HepG2 (cell line): ENCODE measurements at regions not wholly inside any gene's neighbourhood (a gene's known extent, or its start where the extent isn't known, plus 50 kb on each side); places are given as distances from the start of the nearest gene placed in this dataset.

ENCODE experiments used
- ATAC-seq: fragments of 200-7000 bp; cut with Tn5 transposase; 3 replicates; pipeline ENCODE4 v1.9.1; 2020; ENCODE audit warnings: mild to moderate bottlenecking, moderate library complexity
- BruUV-seq: library from RNA; stranded (reverse); fragments of 400-500 nt; replicated peaks from 2 replicates; lab custom pipeline; 2021; lab: Mats Ljungman, UMichigan
- CTCF ChIA-PET: fragments of 300-600 bp; formaldehyde crosslinking; extraction: SDS; loops from one replicate; lab custom pipeline; 2021; ENCODE audit warnings: low total read pairs, inconsistent platforms, low intra/inter-chr PET ratio; lab: Yijun Ruan, JAX
- POLR2A ChIA-PET: fragments of 350-600 bp; sonication (Branson Sonifier 250); formaldehyde crosslinking; loops from one replicate; lab custom pipeline; 2020; ENCODE audit warnings: antibody characterized with exemption, inconsistent platforms; lab: Yijun Ruan, JAX
- DNase-seq: peaks from one replicate; pipeline ENCODE4 v3.0.0-alpha.2; 2015; ENCODE audit warnings: low spot score
- FAIRE-seq: peaks from 3 replicates; lab custom pipeline; 2011; peaks lifted over from hg19 to GRCh38; lab: Jason Lieb, UNC
- H2AFZ ChIP-seq: one replicate; pipeline ENCODE4 v1.6.1; 2011; ENCODE audit warnings: low read length, inconsistent platforms
- H3K27ac ChIP-seq: fragments of 300-600 bp; 3 replicates; pipeline ENCODE4 v1.8.0; 2011; ENCODE audit warnings: mixed run types, mild to moderate bottlenecking, mixed read lengths, low read length, inconsistent platforms; ENCODE audit not compliant: insufficient read depth; ENCODE audit errors: extremely low read length
- H3K27me3 ChIP-seq, 2 experiments: fragments of 200-600 bp in 1 of 2; 2 replicates in 1 of 2; 3 replicates in 1 of 2; pipeline versions ENCODE4 v1.6.0 to v1.8.0; 2011; ENCODE audit warnings: low read length in 2 of 2, mild to moderate bottlenecking in 2 of 2, moderate library complexity in 2 of 2, inconsistent platforms in 1 of 2; ENCODE audit not compliant: insufficient read depth in 2 of 2, control insufficient read depth in 1 of 2
- H3K36me3 ChIP-seq, 2 experiments: fragments of 200-600 bp in 1 of 2; replicated peaks in 1 of 2; 2 replicates in 1 of 2; 3 replicates in 1 of 2; pipeline versions ENCODE4 v1.5.1 to v1.8.0; 2011; ENCODE audit warnings: low read length in 2 of 2, inconsistent platforms in 1 of 2; ENCODE audit not compliant: insufficient read depth in 2 of 2, control insufficient read depth in 1 of 2
- H3K4me1 ChIP-seq: 2 replicates; pipeline ENCODE4 v1.5.1; 2012; ENCODE audit warnings: low read length, inconsistent platforms; ENCODE audit not compliant: insufficient read depth
- H3K4me2 ChIP-seq: 2 replicates; pipeline ENCODE4 v1.6.0; 2011; ENCODE audit warnings: low read depth, low read length, inconsistent platforms
- H3K4me3 ChIP-seq, 3 experiments: fragments of 200-600 bp in 1 of 3; sonication (generic), shearing (Covaris generic) in 1 of 3; replicated peaks in 1 of 3; 2 replicates each; pipeline ENCODE4 v1.5.1; 2011 to 2016; ENCODE audit warnings: low read length in 3 of 3, inconsistent platforms in 2 of 3, low read depth in 2 of 3, mild to moderate bottlenecking in 2 of 3, control low read depth in 1 of 3, mixed read lengths in 1 of 3; ENCODE audit not compliant: insufficient read depth in 1 of 3
- H3K79me2 ChIP-seq: one replicate; pipeline ENCODE4 v1.6.1; 2011; ENCODE audit warnings: low read length, inconsistent platforms; ENCODE audit not compliant: insufficient read depth
- H3K9ac ChIP-seq: 2 replicates; pipeline ENCODE4 v1.6.0; 2011; ENCODE audit warnings: mild to moderate bottlenecking, low read depth, low read length, inconsistent platforms; ENCODE audit not compliant: insufficient read depth
- H3K9me3 ChIP-seq: 2 replicates; pipeline ENCODE4 v1.5.1; 2012; ENCODE audit warnings: mild to moderate bottlenecking, low read length
- H4K20me1 ChIP-seq: 2 replicates; pipeline ENCODE4 v1.6.0; 2011; ENCODE audit warnings: inconsistent platforms, mild to moderate bottlenecking, low read length, moderate library complexity; ENCODE audit not compliant: insufficient read depth
- CEBPB ChIP-seq: IDR thresholded peaks from 2 replicates; pipeline ENCODE4 v1.6.1; 2011; ENCODE audit warnings: low read depth, low read length, improper control_type of control experiment, borderline replicate concordance
- FOXJ3 ChIP-seq: sonication (generic); formaldehyde crosslinking; IDR thresholded peaks from 2 replicates; pipeline ENCODE4 v1.4.0; 2020; ENCODE audit warnings: missing genetic modification reagents, mild to moderate bottlenecking, borderline replicate concordance
- NR2F1 ChIP-seq, 2 experiments: fragments of 450-650 bp in 1 of 2; formaldehyde crosslinking in 1 of 2; IDR thresholded peaks; 2 replicates each; pipeline versions ENCODE4 v1.5.0 to v1.6.1; 2016 to 2020; ENCODE audit warnings: mild to moderate bottlenecking in 1 of 2, missing compliant biosample characterization in 1 of 2, missing genetic modification reagents in 1 of 2, moderate library complexity in 1 of 2
- RNF2 ChIP-seq: fragments of 450-650 bp; conservative IDR thresholded peaks from 2 replicates; pipeline ENCODE4 v1.6.1; 2016; ENCODE audit warnings: low read depth
- TOPORS ChIP-seq: sonication (generic); formaldehyde crosslinking; IDR thresholded peaks from 2 replicates; pipeline ENCODE4 v1.8.0; 2023; ENCODE audit warnings: mild to moderate bottlenecking, missing genetic modification reagents
- ZBTB20 ChIP-seq: sonication (generic); formaldehyde crosslinking; IDR thresholded peaks from 2 replicates; pipeline ENCODE4 v1.8.1; 2023; ENCODE audit warnings: missing genetic modification reagents, low read depth, mild to moderate bottlenecking, borderline replicate concordance
- ZFP41 ChIP-seq: sonication (generic); formaldehyde crosslinking; IDR thresholded peaks from 2 replicates; pipeline ENCODE4 v1.4.0; 2020; ENCODE audit warnings: mild to moderate bottlenecking, missing genetic modification reagents, borderline replicate concordance
- ZNF20 ChIP-seq: sonication (generic); formaldehyde crosslinking; IDR thresholded peaks from 2 replicates; pipeline ENCODE4 v1.4.0; 2020; ENCODE audit warnings: mild to moderate bottlenecking, moderate library complexity, missing genetic modification reagents
- ZNF33A ChIP-seq: sonication (generic); formaldehyde crosslinking; IDR thresholded peaks from 2 replicates; pipeline ENCODE4 v1.5.1; 2020; ENCODE audit warnings: missing genetic modification reagents, mild to moderate bottlenecking, moderate library complexity, borderline replicate concordance
- ZNF598 ChIP-seq: sonication (generic); formaldehyde crosslinking; IDR thresholded peaks from 2 replicates; pipeline ENCODE4 v1.5.1; 2020; ENCODE audit warnings: mild to moderate bottlenecking, missing genetic modification reagents, borderline replicate concordance
- WGBS: methylation state at CpG from one replicate; pipeline ENCODE4 v1.1.6; 2017; ENCODE audit warnings: low lambda C conversion rate; 5-methylcytosine and 5-hydroxymethylcytosine counted together
- in situ Hi-C: cut with HindIII; loops from 2 replicates; pipeline ENCODE4 v1.10.0; 2017; ENCODE audit warnings: low pct_unique_long_range_greater_than_20kb; ENCODE audit not compliant: extremely low pct_ligation_motif_present
- intact Hi-C: fragments of 100-400 bp; cut with micrococcal nuclease; formaldehyde crosslinking; loops from one replicate; pipeline ENCODE4 v1.10.0; 2022; ENCODE audit not compliant: unreplicated experiment

- Histone ChIP-seq H3K9me3 (peaks cover 76% of the 10 kb centered on the region), H3K4me1 (no peaks in the 10 kb centered on the region), H3K27ac (no peak overlapping the region), H3K79me2 (no peaks in the 10 kb centered on the region), H3K36me3 (no peaks in the 10 kb centered on the region), H4K20me1 (no peaks in the 10 kb centered on the region), H3K4me3 (no peak overlapping the region), H3K9ac (no peak overlapping the region), H3K27me3 (no peaks in the 10 kb centered on the region), H3K4me2 (no peak overlapping the region), H2AFZ (no peak overlapping the region)
- ATAC-seq, result no peak
- DNase-seq, result no peak
- BruUV-seq, result no TSS peak
- CTCF ChIA-PET, result no interaction called here
- TF ChIP-seq NR2F1 (CRISPR knock-in tag; IDR thresholded peaks at IDR 0.05) (no peak), ZFP41 (CRISPR knock-in tag) (no peak), ZBTB20 (CRISPR knock-in tag) (no peak), ZNF598 (CRISPR knock-in tag) (no peak), ZNF33A (CRISPR knock-in tag) (no peak), TOPORS (no peak), FOXJ3 (CRISPR knock-in tag) (no peak)
- in situ Hi-C loops, result no loop called here
- 0% methylated on average over 1 of the region's 1 CpG for WGBS
- POLR2A ChIA-PET, result no interaction called here
- intact Hi-C loops, result no loop called here
- FAIRE-seq, result no peak
Measured at GRCh38 chr21:20874202-20874601, 124.0 kb upstream of the NCAM2 start.

GRCh38 chr21:20875742-20876141 lies 122.5 kb upstream of the NCAM2 start:
- H4K20me1 ChIP-seq, result no peaks in the 10 kb centered on the region
- no peak overlapping the region for H3K27ac ChIP-seq
- in situ Hi-C loops (no loop called here), intact Hi-C loops (no loop called here)
- H3K4me3 ChIP-seq, result no peak overlapping the region
- no peak overlapping the region for H2AFZ ChIP-seq
- TF ChIP-seq ZNF20 (CRISPR knock-in tag), result no peak
- TF ChIP-seq CEBPB, result no peak
- no peak for TF ChIP-seq RNF2
- peaks cover 74% of the 10 kb centered on the region for H3K9me3 ChIP-seq
- DNase-seq, result no peak
- no peaks in the 10 kb centered on the region for H3K79me2 ChIP-seq
- no TSS peak for BruUV-seq
- FAIRE-seq, result no peak
- H3K4me2 ChIP-seq, result no peak overlapping the region
- no peaks in the 10 kb centered on the region for H3K36me3 ChIP-seq
- ChIA-PET CTCF (no interaction called here), POLR2A (no interaction called here)
- ATAC-seq, result no peak
- H3K27me3 ChIP-seq, result no peaks in the 10 kb centered on the region
- no peaks in the 10 kb centered on the region for H3K4me1 ChIP-seq
- H3K9ac ChIP-seq, result no peak overlapping the region
